MM.1S (cell line): ENCODE measurements at regions not wholly inside any gene's neighbourhood (a gene's known extent, or its start where the extent isn't known, plus 50 kb on each side); places are given as distances from the start of the nearest gene placed in this dataset.

Source experiments
- DNase-seq: peaks from one replicate; pipeline ENCODE4 v3.0.0-alpha.2; 2015
- H2AFZ ChIP-seq: fragments of 300-600 bp; sonication (generic); 2 replicates; pipeline ENCODE4 v1.6.0; 2016; ENCODE audit warnings: antibody characterized with exemption, low read length
- H3F3A ChIP-seq: fragments of 300-600 bp; sonication (generic); 2 replicates; pipeline ENCODE4 v1.6.1; 2016; ENCODE audit warnings: mild to moderate bottlenecking, antibody characterized with exemption, low read length, moderate library complexity, mixed read lengths; ENCODE audit not compliant: insufficient read depth
- H3K27ac ChIP-seq: fragments of 300-600 bp; sonication (generic); 2 replicates; pipeline ENCODE4 v1.5.1; 2016; ENCODE audit warnings: mild to moderate bottlenecking, low read length
- H3K27me3 ChIP-seq: fragments of 300-600 bp; sonication (generic); replicated peaks from 2 replicates; pipeline ENCODE4 v1.6.0; 2016; ENCODE audit warnings: low read length; ENCODE audit not compliant: insufficient read depth
- H3K36me3 ChIP-seq: fragments of 300-600 bp; sonication (generic); replicated peaks from 2 replicates; pipeline ENCODE4 v1.6.1; 2016; ENCODE audit warnings: mild to moderate bottlenecking, low read length, mixed read lengths; ENCODE audit not compliant: insufficient read depth
- H3K4me1 ChIP-seq: fragments of 300-600 bp; sonication (generic); 2 replicates; pipeline ENCODE4 v1.6.1; 2016; ENCODE audit warnings: low read length, mixed read lengths
- H3K4me2 ChIP-seq: fragments of 300-600 bp; sonication (generic); 2 replicates; pipeline ENCODE4 v1.6.0; 2016; ENCODE audit warnings: low read depth, low read length
- H3K4me3 ChIP-seq: fragments of 300-600 bp; sonication (generic); 2 replicates; pipeline ENCODE4 v1.5.1; 2016; ENCODE audit warnings: low read length, mixed read lengths
- H3K79me2 ChIP-seq: fragments of 300-600 bp; sonication (generic); 2 replicates; pipeline ENCODE4 v1.6.1; 2016; ENCODE audit warnings: mixed run types, low read length, mixed read lengths
- H3K9ac ChIP-seq: fragments of 300-600 bp; sonication (generic); 2 replicates; pipeline ENCODE4 v1.6.1; 2016; ENCODE audit warnings: low read length, mixed read lengths
- H3K9me2 ChIP-seq: fragments of 300-600 bp; sonication (generic); replicated peaks from 2 replicates; pipeline ENCODE4 v1.6.1; 2016; ENCODE audit warnings: mild to moderate bottlenecking, low read length, mixed read lengths; ENCODE audit not compliant: insufficient read depth
- H3K9me3 ChIP-seq: fragments of 300-600 bp; sonication (generic); replicated peaks from 2 replicates; pipeline ENCODE4 v1.6.1; 2016; ENCODE audit warnings: mild to moderate bottlenecking, low read length, mixed read lengths; ENCODE audit not compliant: insufficient read depth
- H4K20me1 ChIP-seq: fragments of 300-600 bp; sonication (generic); 2 replicates; pipeline ENCODE4 v1.6.1; 2016; ENCODE audit warnings: mild to moderate bottlenecking, low read length, moderate library complexity, mixed read lengths; ENCODE audit not compliant: insufficient read depth
- CTCF ChIP-seq: fragments of 300-600 bp; sonication (generic); IDR thresholded peaks from 2 replicates; pipeline ENCODE4 v1.5.1; 2016; ENCODE audit warnings: antibody characterized with exemption, low read length, mixed read lengths
- EZH2 ChIP-seq: fragments of 300-600 bp; sonication (generic); optimal IDR thresholded peaks from 2 replicates; pipeline ENCODE3; 2017; ENCODE audit warnings: low read depth, mild to moderate bottlenecking, antibody characterized with exemption, low read length, mixed read lengths
- EZH2phosphoT487 ChIP-seq: fragments of 300-600 bp; sonication (generic); IDR thresholded peaks from 2 replicates; pipeline ENCODE4 v1.6.1; 2018; ENCODE audit warnings: antibody characterized with exemption, low read length

- no peak for DNase-seq
- no peaks in the 10 kb centered on the region for H3K9me2 ChIP-seq
- H3F3A ChIP-seq: no peaks in the 10 kb centered on the region
- no peak overlapping the region for H2AFZ ChIP-seq
- H3K27me3 ChIP-seq: no peaks in the 10 kb centered on the region
- no peak for TF ChIP-seq EZH2phosphoT487
- TF ChIP-seq EZH2: no peak
- TF ChIP-seq CTCF: no peak
- no peak overlapping the region for H3K4me2 ChIP-seq
- no peaks in the 10 kb centered on the region for H3K4me1 ChIP-seq
- no peaks in the 10 kb centered on the region for H4K20me1 ChIP-seq
- no peak overlapping the region for H3K27ac ChIP-seq
- H3K36me3 ChIP-seq: no peaks in the 10 kb centered on the region
- H3K9ac ChIP-seq: no peak overlapping the region
- no peak overlapping the region for H3K4me3 ChIP-seq
- H3K9me3 ChIP-seq: no peaks in the 10 kb centered on the region
- no peaks in the 10 kb centered on the region for H3K79me2 ChIP-seq
Measured at GRCh38 chr12:44961887-44962286, 85.8 kb upstream of the NELL2 start.

- Histone ChIP-seq H2AFZ (no peak overlapping the region), H3K27me3 (no peaks in the 10 kb centered on the region), H3K4me3 (no peak overlapping the region), H3K27ac (no peak overlapping the region), H3K9me2 (no peaks in the 10 kb centered on the region), H3F3A (no peaks in the 10 kb centered on the region), H3K4me2 (no peak overlapping the region), H3K36me3 (no peaks in the 10 kb centered on the region), H3K9ac (no peak overlapping the region), H4K20me1 (no peaks in the 10 kb centered on the region), H3K4me1 (no peaks in the 10 kb centered on the region), H3K9me3 (no peaks in the 10 kb centered on the region), H3K79me2 (no peaks in the 10 kb centered on the region)
- TF ChIP-seq EZH2phosphoT487 (no peak), EZH2 (no peak), CTCF (no peak)
- DNase-seq: no peak
Measured at GRCh38 chr12:44960856-44961255, 84.7 kb upstream of the NELL2 start.

GRCh38 chr12:44960423-44960822 lies 84.3 kb upstream of the NELL2 start:
- no peak overlapping the region for H3K4me2 ChIP-seq
- no peaks in the 10 kb centered on the region for H3K9me2 ChIP-seq
- no peak overlapping the region for H3K9ac ChIP-seq
- TF ChIP-seq EZH2 (no peak), EZH2phosphoT487 (no peak), CTCF (no peak)
- H3K27ac ChIP-seq: no peak overlapping the region
- no peak overlapping the region for H2AFZ ChIP-seq
- no peaks in the 10 kb centered on the region for H3K9me3 ChIP-seq
- H3K4me1 ChIP-seq: no peaks in the 10 kb centered on the region
- H3F3A ChIP-seq: no peaks in the 10 kb centered on the region
- no peaks in the 10 kb centered on the region for H3K36me3 ChIP-seq
- H3K4me3 ChIP-seq: no peak overlapping the region
- no peaks in the 10 kb centered on the region for H3K79me2 ChIP-seq
- DNase-seq: no peak
- no peaks in the 10 kb centered on the region for H3K27me3 ChIP-seq
- no peaks in the 10 kb centered on the region for H4K20me1 ChIP-seq

- TF ChIP-seq EZH2phosphoT487: no peak
- no peak for TF ChIP-seq CTCF
- TF ChIP-seq EZH2: no peak
Measured at GRCh38 chr12:44947163-44947562, 71.0 kb upstream of the NELL2 start.

More at GRCh38 chr12:44947163-44947562, 71.0 kb upstream of the NELL2 start:
- no peak overlapping the region for H3K27ac ChIP-seq
- no peak overlapping the region for H3K4me3 ChIP-seq
- no peak for DNase-seq
- no peaks in the 10 kb centered on the region for H3K9me2 ChIP-seq
- H3K27me3 ChIP-seq: no peaks in the 10 kb centered on the region
- H3K36me3 ChIP-seq: no peaks in the 10 kb centered on the region
- H3K4me2 ChIP-seq: no peak overlapping the region
- H3K9me3 ChIP-seq: no peaks in the 10 kb centered on the region
- H4K20me1 ChIP-seq: no peaks in the 10 kb centered on the region
- H3F3A ChIP-seq: no peaks in the 10 kb centered on the region
- H3K79me2 ChIP-seq: no peaks in the 10 kb centered on the region
- H2AFZ ChIP-seq: no peak overlapping the region
- H3K9ac ChIP-seq: no peak overlapping the region
- no peaks in the 10 kb centered on the region for H3K4me1 ChIP-seq
